ENCODE measurements at regions not wholly inside any gene's neighbourhood (a gene's known extent, or its start where the extent isn't known, plus 50 kb on each side); places are given as distances from the start of the nearest gene placed in this dataset.

DNA sequence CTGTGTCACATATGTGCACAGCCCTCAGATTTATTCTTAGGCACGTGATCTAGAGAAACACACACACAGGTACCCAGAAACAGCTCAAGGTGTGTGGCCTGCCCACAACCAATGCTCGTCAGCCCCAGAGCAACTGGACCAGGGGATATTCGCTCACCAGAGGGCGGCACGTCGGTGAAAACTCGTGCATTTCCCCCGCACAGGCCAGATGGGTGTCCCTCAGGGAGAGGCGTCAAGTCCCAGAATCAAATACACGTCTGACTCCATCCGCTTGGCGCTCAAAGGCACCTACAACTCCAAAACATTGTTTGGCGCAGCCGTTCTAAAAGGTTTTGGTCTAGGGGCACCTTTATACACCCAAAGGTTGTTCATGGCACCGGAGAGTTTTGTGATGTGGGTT is 429.0 kb downstream of the BRD1 start:
- TF ChIP-seq, protein P1, sequence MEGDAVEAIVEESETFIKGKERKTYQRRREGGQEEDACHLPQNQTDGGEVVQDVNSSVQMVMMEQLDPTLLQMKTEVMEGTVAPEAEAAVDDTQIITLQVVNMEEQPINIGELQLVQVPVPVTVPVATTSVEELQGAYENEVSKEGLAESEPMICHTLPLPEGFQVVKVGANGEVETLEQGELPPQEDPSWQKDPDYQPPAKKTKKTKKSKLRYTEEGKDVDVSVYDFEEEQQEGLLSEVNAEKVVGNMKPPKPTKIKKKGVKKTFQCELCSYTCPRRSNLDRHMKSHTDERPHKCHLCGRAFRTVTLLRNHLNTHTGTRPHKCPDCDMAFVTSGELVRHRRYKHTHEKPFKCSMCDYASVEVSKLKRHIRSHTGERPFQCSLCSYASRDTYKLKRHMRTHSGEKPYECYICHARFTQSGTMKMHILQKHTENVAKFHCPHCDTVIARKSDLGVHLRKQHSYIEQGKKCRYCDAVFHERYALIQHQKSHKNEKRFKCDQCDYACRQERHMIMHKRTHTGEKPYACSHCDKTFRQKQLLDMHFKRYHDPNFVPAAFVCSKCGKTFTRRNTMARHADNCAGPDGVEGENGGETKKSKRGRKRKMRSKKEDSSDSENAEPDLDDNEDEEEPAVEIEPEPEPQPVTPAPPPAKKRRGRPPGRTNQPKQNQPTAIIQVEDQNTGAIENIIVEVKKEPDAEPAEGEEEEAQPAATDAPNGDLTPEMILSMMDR (IDR thresholded peaks at IDR 0.05; ENCODE audit: insufficient read depth, low read length, poor library complexity, severe bottlenecking) = no peak
- no peak for TF ChIP-seq EZH2phosphoT487 (conservative IDR thresholded peaks at IDR 0.05; ENCODE audit: low read length)
